ENCODE measurements at regions not wholly inside any gene's neighbourhood (a gene's known extent, or its start where the extent isn't known, plus 50 kb on each side); places are given as distances from the start of the nearest gene placed in this dataset.

- TF ChIP-seq, protein P1, sequence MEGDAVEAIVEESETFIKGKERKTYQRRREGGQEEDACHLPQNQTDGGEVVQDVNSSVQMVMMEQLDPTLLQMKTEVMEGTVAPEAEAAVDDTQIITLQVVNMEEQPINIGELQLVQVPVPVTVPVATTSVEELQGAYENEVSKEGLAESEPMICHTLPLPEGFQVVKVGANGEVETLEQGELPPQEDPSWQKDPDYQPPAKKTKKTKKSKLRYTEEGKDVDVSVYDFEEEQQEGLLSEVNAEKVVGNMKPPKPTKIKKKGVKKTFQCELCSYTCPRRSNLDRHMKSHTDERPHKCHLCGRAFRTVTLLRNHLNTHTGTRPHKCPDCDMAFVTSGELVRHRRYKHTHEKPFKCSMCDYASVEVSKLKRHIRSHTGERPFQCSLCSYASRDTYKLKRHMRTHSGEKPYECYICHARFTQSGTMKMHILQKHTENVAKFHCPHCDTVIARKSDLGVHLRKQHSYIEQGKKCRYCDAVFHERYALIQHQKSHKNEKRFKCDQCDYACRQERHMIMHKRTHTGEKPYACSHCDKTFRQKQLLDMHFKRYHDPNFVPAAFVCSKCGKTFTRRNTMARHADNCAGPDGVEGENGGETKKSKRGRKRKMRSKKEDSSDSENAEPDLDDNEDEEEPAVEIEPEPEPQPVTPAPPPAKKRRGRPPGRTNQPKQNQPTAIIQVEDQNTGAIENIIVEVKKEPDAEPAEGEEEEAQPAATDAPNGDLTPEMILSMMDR (conservative IDR thresholded peaks at IDR 0.05): no peak
- no peak overlapping the region for H3K27ac ChIP-seq
These were observed 338.5 kb downstream of the SEMA3D start for GRCh38 chr7:84848219-84848973.

DNA sequence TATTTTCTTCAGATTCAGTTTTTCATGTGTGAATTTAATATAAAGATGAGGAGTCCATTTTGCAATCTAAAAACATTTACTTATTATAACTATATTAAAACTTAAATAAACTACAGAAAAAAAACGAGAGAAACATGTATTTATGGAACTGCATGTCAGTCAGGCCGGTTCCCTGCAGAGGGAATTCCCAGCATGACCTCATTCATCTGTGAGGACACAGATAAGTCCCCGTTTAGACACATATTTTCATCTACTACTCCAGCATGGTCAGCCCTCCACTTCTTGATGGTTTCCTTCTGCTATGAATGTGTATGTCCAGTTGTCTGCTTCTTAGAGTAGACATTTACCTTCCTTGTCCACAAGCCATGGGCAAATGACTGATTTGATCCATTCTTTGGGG, 339.1 kb downstream of the SEMA3D start:
- no peak overlapping the region for H3K27ac ChIP-seq
- TF ChIP-seq, protein P1 (conservative IDR thresholded peaks at IDR 0.05): no peak

DNA sequence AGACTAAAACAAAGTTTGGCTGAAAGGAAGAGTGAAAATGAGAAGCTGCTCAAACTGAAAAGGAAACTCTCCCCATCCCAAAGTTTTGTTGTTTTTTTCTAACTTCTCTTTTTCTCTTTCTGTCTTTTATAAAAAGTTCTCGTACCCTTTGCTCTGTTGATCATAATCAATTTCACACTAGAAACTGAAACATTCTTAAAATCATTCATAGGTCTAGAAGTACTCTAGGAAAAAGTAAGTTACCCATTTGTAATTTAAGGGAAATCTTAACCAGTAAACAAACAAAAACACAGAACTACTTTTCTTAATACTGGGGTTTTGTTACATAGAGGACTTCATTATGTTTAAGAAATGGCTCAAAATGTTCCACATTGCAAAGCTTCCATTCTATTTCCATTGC, 339.8 kb downstream of the SEMA3D start:
- no peak overlapping the region for H3K27ac ChIP-seq
- TF ChIP-seq, protein P1 (conservative IDR thresholded peaks at IDR 0.05): no peak

DNA sequence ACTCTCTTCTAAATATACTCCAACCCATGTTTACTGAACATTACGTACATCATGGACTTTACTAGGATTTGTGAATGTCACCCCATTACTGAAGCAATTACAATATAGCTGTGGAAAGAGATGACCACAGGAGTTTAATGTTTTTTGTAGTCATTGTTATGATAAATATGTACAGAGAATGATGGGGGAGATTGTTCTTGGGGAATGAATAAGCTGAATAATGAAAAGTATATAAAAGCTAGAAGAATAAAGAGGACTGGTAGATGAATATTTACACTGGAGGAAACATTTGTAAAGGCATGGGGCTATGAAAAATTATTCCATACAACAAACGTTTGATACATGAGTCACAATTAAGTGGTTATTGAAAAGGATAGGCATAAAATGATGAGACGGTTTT, 340.9 kb downstream of the SEMA3D start:
- H3K27ac ChIP-seq: no peak overlapping the region
- TF ChIP-seq, protein P1 (conservative IDR thresholded peaks at IDR 0.05): no peak

DNA sequence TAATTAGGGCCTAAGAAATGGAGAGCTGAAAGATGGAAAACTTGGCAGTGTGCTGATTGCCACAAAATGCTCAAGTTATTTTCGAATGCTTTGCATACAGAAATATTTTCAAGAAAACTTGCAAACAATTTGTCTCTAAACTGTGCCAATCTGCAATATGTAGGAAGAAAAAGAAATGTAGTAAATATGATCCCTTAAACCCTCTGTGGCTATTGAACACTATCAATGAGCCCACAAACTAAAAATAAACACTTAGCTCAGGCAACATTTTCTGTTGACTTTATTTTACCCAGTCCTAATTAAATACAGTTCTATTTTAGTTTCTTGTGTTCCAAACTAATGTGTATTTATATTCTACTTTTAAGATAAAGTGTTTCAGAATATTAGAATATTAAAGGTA, 342.1 kb downstream of the SEMA3D start:
- no peak overlapping the region for H3K27ac ChIP-seq
- TF ChIP-seq, protein P1 (conservative IDR thresholded peaks at IDR 0.05): no peak

GRCh38 chr7:84841809-84842208, 345.0 kb downstream of the SEMA3D start:
- H3K27ac ChIP-seq: no peak overlapping the region
- TF ChIP-seq, protein P1 (conservative IDR thresholded peaks at IDR 0.05): no peak

- no peak overlapping the region for H3K27ac ChIP-seq
- TF ChIP-seq, protein P1 (conservative IDR thresholded peaks at IDR 0.05): no peak
These were observed 348.0 kb downstream of the SEMA3D start for GRCh38 chr7:84838857-84839256.
